Body of pancreas (tissue), 4 donors: ENCODE measurements at regions not wholly inside any gene's neighbourhood (a gene's known extent, or its start where the extent isn't known, plus 50 kb on each side); places are given as distances from the start of the nearest gene placed in this dataset.

ENCODE experiments used
- CTCF ChIP-seq, 7 experiments: fragments of 450-650 bp in 4 of 7; fragments of 200-600 bp in 3 of 7; sonication (generic) in 3 of 7; IDR thresholded peaks; one replicate each; pipeline ENCODE4 v1.5.1; 2016 to 2019; ENCODE audit warnings: antibody characterized with exemption in 7 of 7
- POLR2A ChIP-seq, 3 donors: fragments of 450-650 bp; IDR thresholded peaks; one replicate each; pipeline ENCODE4 v1.6.1; 2016; ENCODE audit warnings: antibody characterized with exemption in 3 of 3, mild to moderate bottlenecking in 2 of 3

DNA sequence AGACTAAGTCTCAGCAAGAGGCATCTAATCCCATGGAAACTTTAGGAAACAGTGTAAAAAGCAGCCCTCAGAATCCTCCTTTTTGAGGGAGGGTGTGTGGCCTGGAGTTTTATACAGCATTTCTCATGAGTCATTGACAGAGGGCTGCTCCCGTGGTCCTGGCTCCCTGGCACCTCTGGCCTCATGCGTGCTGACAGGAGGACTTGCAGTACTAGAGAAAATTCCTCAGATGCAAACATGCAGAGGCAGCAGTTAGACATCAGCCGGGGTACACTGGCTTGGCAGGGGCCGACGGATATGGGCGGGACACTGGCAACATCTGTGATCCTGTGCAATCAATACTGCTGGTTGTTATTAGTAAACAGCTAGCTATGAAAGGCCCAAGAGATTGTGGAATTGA lies 925.1 kb upstream of the CELF2 start:
- no peak for TF ChIP-seq POLR2A (IDR thresholded peaks at IDR 0.05)
- no peak for TF ChIP-seq CTCF (IDR thresholded peaks at IDR 0.05)
